ENCODE measurements at regions not wholly inside any gene's neighbourhood (a gene's known extent, or its start where the extent isn't known, plus 50 kb on each side); places are given as distances from the start of the nearest gene placed in this dataset.
A peak's percentile ranks its signal among the peaks of the same experiment; 100 is the strongest.
"Not testable (repeated sequence)": the region's sequence is repeated elsewhere in the genome, so short reads cannot be mapped to it uniquely, and the experiment has no call there.

- DNase-seq (ENCODE audit: low read depth in 2 of 3, low spot score in 2 of 3), result no peak
These were observed 99.6 kb downstream of the RPLP1 start for GRCh38 chr15:69552057-69552815.

GRCh38 chr15:69553686-69554085 lies 101.1 kb downstream of the RPLP1 start:
- DNase-seq (ENCODE audit: low read depth in 2 of 3, low spot score in 2 of 3), result no peak

GRCh38 chr15:69554279-69554961 lies 101.8 kb downstream of the RPLP1 start:
- DNase-seq (ENCODE audit: low read depth in 2 of 3, low spot score in 2 of 3), result no peak

- DNase-seq (ENCODE audit: low read depth in 2 of 3, low spot score in 2 of 3), result no peak
These were observed 102.5 kb downstream of the RPLP1 start for GRCh38 chr15:69555080-69555479.

GRCh38 chr15:69556344-69556743 lies 103.7 kb downstream of the RPLP1 start:
- DNase-seq (ENCODE audit: low read depth in 2 of 3, low spot score in 2 of 3), result no peak

GRCh38 chr15:69557020-69557706 lies 104.5 kb downstream of the RPLP1 start:
- DNase-seq (ENCODE audit: low read depth in 2 of 3, low spot score in 2 of 3), result no peak

- DNase-seq (ENCODE audit: low read depth in 2 of 3, low spot score in 2 of 3), result no peak
These were observed 105.2 kb downstream of the RPLP1 start for GRCh38 chr15:69557707-69558409.

GRCh38 chr15:69559440-69560190 lies 107.0 kb downstream of the RPLP1 start:
- no peak for DNase-seq (ENCODE audit: low read depth in 2 of 3, low spot score in 2 of 3)

GRCh38 chr15:69561071-69561784 lies 108.6 kb downstream of the RPLP1 start:
- DNase-seq (ENCODE audit: low read depth in 2 of 3, low spot score in 2 of 3), result no peak

- DNase-seq (ENCODE audit: low read depth in 2 of 3, low spot score in 2 of 3), result no peak
These were observed 109.5 kb downstream of the RPLP1 start for GRCh38 chr15:69562116-69562515.

- DNase-seq (ENCODE audit: low read depth in 2 of 3, low spot score in 2 of 3), result no peak
These were observed 109.9 kb downstream of the RPLP1 start for GRCh38 chr15:69562564-69562963.

GRCh38 chr15:69565066-69565655 lies 112.5 kb downstream of the RPLP1 start:
- no peak for DNase-seq (ENCODE audit: low read depth in 2 of 3, low spot score in 2 of 3)

GRCh38 chr15:69567238-69567760 lies 114.7 kb downstream of the RPLP1 start:
- not testable (repeated sequence) for DNase-seq (ENCODE audit: low read depth in 2 of 3, low spot score in 2 of 3)

- no peak for DNase-seq (ENCODE audit: low read depth in 2 of 3, low spot score in 2 of 3)
These were observed 115.8 kb downstream of the RPLP1 start for GRCh38 chr15:69568173-69569009.

- no peak for DNase-seq (ENCODE audit: low read depth in 2 of 3, low spot score in 2 of 3)
These were observed 117.8 kb downstream of the RPLP1 start for GRCh38 chr15:69570454-69570853.

GRCh38 chr15:69570997-69571396 lies 118.4 kb downstream of the RPLP1 start:
- no peak for DNase-seq (ENCODE audit: low read depth in 2 of 3, low spot score in 2 of 3)

- not testable (repeated sequence) for DNase-seq (ENCODE audit: low read depth in 2 of 3, low spot score in 2 of 3)
These were observed 120.7 kb downstream of the RPLP1 start for GRCh38 chr15:69573278-69573677.

- peak in 2 of 3 experiments; percentile 26 to 27 for DNase-seq (ENCODE audit: low read depth in 2 of 3, low spot score in 2 of 3)
These were observed 121.3 kb downstream of the RPLP1 start for GRCh38 chr15:69573815-69574475.
